ENCODE measurements at regions not wholly inside any gene's neighbourhood (a gene's known extent, or its start where the extent isn't known, plus 50 kb on each side); places are given as distances from the start of the nearest gene placed in this dataset.

DNA sequence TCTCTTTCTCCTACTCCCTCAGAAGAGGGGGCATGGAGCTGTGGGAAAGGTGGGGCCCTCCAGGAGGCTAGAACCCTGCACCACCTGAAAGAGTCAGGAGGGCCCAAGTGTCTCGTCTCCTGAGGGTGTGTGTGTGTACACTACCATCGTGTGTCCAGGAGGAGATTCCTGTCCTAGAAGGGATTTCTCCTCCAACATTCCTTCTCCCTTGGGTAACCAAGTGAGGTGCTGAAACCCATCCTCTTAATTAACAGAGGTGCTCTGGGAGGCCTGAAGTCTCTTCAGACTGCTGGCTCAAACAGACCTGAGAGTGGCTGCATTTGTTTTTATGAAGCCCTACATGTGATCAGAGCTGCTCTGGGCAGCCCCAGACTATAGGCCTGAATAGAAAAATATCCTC, 61.1 kb upstream of the FAM169A start:
- DNase-seq (no peak), ATAC-seq (no peak)
- H3K9me2 ChIP-seq (replicated peaks; ENCODE audit: low read length) = no peaks in the 10 kb centered on the region
- H3K27ac ChIP-seq (ENCODE audit: low read length) = no peak overlapping the region
- H3K4me2 ChIP-seq (ENCODE audit: low read length) = no peak overlapping the region
- no peak overlapping the region for H2AFZ ChIP-seq (ENCODE audit: low read length)
- no peak overlapping the region for H3K9ac ChIP-seq (ENCODE audit: low read length)
- H4K20me1 ChIP-seq (ENCODE audit: low read length) = no peaks in the 10 kb centered on the region
- H3K4me1 ChIP-seq (ENCODE audit: insufficient read depth, low read length) = no peaks in the 10 kb centered on the region
- ChIA-PET POLR2A (ENCODE audit: unreplicated experiment) (no interaction called here), CTCF (no interaction called here)
- TF ChIP-seq, protein P1, sequence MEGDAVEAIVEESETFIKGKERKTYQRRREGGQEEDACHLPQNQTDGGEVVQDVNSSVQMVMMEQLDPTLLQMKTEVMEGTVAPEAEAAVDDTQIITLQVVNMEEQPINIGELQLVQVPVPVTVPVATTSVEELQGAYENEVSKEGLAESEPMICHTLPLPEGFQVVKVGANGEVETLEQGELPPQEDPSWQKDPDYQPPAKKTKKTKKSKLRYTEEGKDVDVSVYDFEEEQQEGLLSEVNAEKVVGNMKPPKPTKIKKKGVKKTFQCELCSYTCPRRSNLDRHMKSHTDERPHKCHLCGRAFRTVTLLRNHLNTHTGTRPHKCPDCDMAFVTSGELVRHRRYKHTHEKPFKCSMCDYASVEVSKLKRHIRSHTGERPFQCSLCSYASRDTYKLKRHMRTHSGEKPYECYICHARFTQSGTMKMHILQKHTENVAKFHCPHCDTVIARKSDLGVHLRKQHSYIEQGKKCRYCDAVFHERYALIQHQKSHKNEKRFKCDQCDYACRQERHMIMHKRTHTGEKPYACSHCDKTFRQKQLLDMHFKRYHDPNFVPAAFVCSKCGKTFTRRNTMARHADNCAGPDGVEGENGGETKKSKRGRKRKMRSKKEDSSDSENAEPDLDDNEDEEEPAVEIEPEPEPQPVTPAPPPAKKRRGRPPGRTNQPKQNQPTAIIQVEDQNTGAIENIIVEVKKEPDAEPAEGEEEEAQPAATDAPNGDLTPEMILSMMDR (conservative IDR thresholded peaks at IDR 0.05; ENCODE audit: low read depth, low read length) = no peak
- no peak for TF ChIP-seq EZH2phosphoT487 (IDR thresholded peaks at IDR 0.05; ENCODE audit: borderline replicate concordance, low read length)
- TF ChIP-seq EZH2 (IDR thresholded peaks at IDR 0.05; ENCODE audit: low read length, unreplicated experiment) = no peak
- H3K36me3 ChIP-seq (ENCODE audit: low read depth, low read length) = no peaks in the 10 kb centered on the region
- H3K27me3 ChIP-seq (ENCODE audit: low read length) = no peaks in the 10 kb centered on the region
- H3K9me3 ChIP-seq (ENCODE audit: low read length) = no peaks in the 10 kb centered on the region
- no peak overlapping the region for H3K4me3 ChIP-seq (ENCODE audit: low read length)
- no peaks in the 10 kb centered on the region for H3K79me2 ChIP-seq (ENCODE audit: low read length)
- H3F3A ChIP-seq (ENCODE audit: low read length, unreplicated experiment) = no peaks in the 10 kb centered on the region
- intact Hi-C loops (cut with micrococcal nuclease) = no loop called here
- no TSS peak for BruUV-seq (replicated peaks)

DNA sequence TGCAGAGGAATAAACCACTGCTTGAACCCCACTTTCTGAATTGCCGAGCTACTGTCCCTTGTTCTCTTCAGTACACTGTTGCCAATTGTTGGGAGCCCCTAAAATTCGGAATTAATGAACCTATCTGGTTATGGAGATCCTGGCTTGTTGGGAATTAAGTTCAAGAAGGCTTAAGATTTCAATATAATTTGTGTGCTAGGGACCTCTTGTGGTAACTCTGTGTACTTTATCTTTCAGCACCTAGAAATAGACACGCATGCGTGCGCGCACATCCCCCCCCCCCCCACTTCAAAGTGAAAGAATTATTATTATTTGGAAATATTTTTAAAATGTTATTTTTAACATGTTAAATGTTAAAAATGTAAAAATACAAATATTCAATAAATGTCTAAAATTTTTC, 53.3 kb upstream of the FAM169A start:
- Histone ChIP-seq H3K27me3 (ENCODE audit: low read length) (no peaks in the 10 kb centered on the region), H2AFZ (ENCODE audit: low read length) (no peak overlapping the region), H3K9ac (ENCODE audit: low read length) (no peak overlapping the region), H3K4me2 (ENCODE audit: low read length) (no peak overlapping the region), H3K27ac (ENCODE audit: low read length) (no peak overlapping the region), H3K9me2 (replicated peaks; ENCODE audit: low read length) (no peaks in the 10 kb centered on the region), H4K20me1 (ENCODE audit: low read length) (no peaks in the 10 kb centered on the region), H3K36me3 (ENCODE audit: low read depth, low read length) (no peaks in the 10 kb centered on the region), H3K4me3 (ENCODE audit: low read length) (no peak overlapping the region), H3K9me3 (ENCODE audit: low read length) (no peaks in the 10 kb centered on the region), H3K4me1 (ENCODE audit: insufficient read depth, low read length) (peaks cover 8% of the 10 kb centered on the region; the same call in 1 of the 2 replicates), H3F3A (ENCODE audit: low read length, unreplicated experiment) (no peaks in the 10 kb centered on the region), H3K79me2 (ENCODE audit: low read length) (no peaks in the 10 kb centered on the region)
- no peak for TF ChIP-seq EZH2 (IDR thresholded peaks at IDR 0.05; ENCODE audit: low read length, unreplicated experiment)
- TF ChIP-seq EZH2phosphoT487 (IDR thresholded peaks at IDR 0.05; ENCODE audit: borderline replicate concordance, low read length) = no peak
- TF ChIP-seq, protein P1 (conservative IDR thresholded peaks at IDR 0.05; ENCODE audit: low read depth, low read length) = peak; percentile 50; the same call in 1 of the 2 replicates
- BruUV-seq (replicated peaks) = no TSS peak
- CTCF ChIA-PET = no interaction called here
- intact Hi-C loops (cut with micrococcal nuclease) = loop anchor here (1.0 to 5.0 kb wide), 3 partner anchors 153 to 246 kb away; partner anchors contain the start of genes GFM2, HEXB and NSA2
- DNase-seq (peak; percentile 63), ATAC-seq (no peak; the same call in 1 of the 2 replicates)
- POLR2A ChIA-PET (ENCODE audit: unreplicated experiment) = interaction anchor here (0.6 kb wide), 1 partner anchor 417 kb away, joined by 20 read pairs; the partner anchor contains the start of gene HMGCR

DNA sequence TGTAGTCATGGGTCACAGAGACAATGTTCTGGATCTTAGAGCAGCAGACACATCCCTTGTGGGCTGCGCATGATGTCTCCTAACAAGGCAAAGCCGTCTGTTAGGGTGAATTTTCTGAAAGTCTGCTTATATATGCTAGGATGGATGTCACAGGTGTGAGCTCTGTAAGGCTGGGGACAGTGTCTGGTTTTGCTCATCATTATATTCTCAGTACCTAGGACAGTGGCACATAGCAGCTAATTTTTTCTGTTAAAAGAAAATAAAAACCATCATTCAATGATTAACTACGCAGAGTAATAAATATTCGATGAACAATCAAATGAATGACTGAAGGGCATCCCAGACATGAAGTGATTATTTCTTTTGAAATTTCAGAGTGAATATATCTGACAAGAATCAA, 52.9 kb upstream of the FAM169A start:
- H3K4me2 ChIP-seq (ENCODE audit: low read length) = no peak overlapping the region
- H2AFZ ChIP-seq (ENCODE audit: low read length) = no peak overlapping the region
- no peak for ATAC-seq
- no peak overlapping the region for H3K4me3 ChIP-seq (ENCODE audit: low read length)
- H3K36me3 ChIP-seq (ENCODE audit: low read depth, low read length) = no peaks in the 10 kb centered on the region
- BruUV-seq (replicated peaks) = no TSS peak
- ChIA-PET CTCF (no interaction called here), POLR2A (ENCODE audit: unreplicated experiment) (interaction anchor here (0.6 kb wide), 1 partner anchor 418 kb away, joined by 20 read pairs; the partner anchor contains the start of gene HMGCR)
- intact Hi-C loops (cut with micrococcal nuclease) = loop anchor here (1.0 to 5.0 kb wide), 3 partner anchors 152 to 246 kb away; partner anchors contain the start of genes GFM2, HEXB and NSA2
- no peaks in the 10 kb centered on the region for H4K20me1 ChIP-seq (ENCODE audit: low read length)
- DNase-seq = no peak
- H3K9ac ChIP-seq (ENCODE audit: low read length) = no peak overlapping the region
- H3K9me2 ChIP-seq (replicated peaks; ENCODE audit: low read length) = no peaks in the 10 kb centered on the region
- H3K27me3 ChIP-seq (ENCODE audit: low read length) = no peaks in the 10 kb centered on the region
- H3K79me2 ChIP-seq (ENCODE audit: low read length) = no peaks in the 10 kb centered on the region
- no peak overlapping the region for H3K27ac ChIP-seq (ENCODE audit: low read length)
- H3K4me1 ChIP-seq (ENCODE audit: insufficient read depth, low read length) = peaks cover 8% of the 10 kb centered on the region; the same call in 1 of the 2 replicates
- no peaks in the 10 kb centered on the region for H3F3A ChIP-seq (ENCODE audit: low read length, unreplicated experiment)
- no peaks in the 10 kb centered on the region for H3K9me3 ChIP-seq (ENCODE audit: low read length)
- TF ChIP-seq, protein P1 (conservative IDR thresholded peaks at IDR 0.05; ENCODE audit: low read depth, low read length) = no peak
- no peak for TF ChIP-seq EZH2phosphoT487 (IDR thresholded peaks at IDR 0.05; ENCODE audit: borderline replicate concordance, low read length)
- no peak for TF ChIP-seq EZH2 (IDR thresholded peaks at IDR 0.05; ENCODE audit: low read length, unreplicated experiment)

Data from PC-3 (cell line).